ENCODE measurements at regions not wholly inside any gene's neighbourhood (a gene's known extent, or its start where the extent isn't known, plus 50 kb on each side); places are given as distances from the start of the nearest gene placed in this dataset.

GRCh38 chr1:189658381-189658780 is 819.3 kb downstream of the BRINP3 start:
- H3K36me3 ChIP-seq: no peaks in the 10 kb centered on the region
- H3K27me3 ChIP-seq: no peaks in the 10 kb centered on the region
- WGBS, 2 donors: 50 to 70% methylated on average over 3 of the region's 3 CpGs
- DNase-seq: no peak
- no peak overlapping the region for H3K4me3 ChIP-seq
- H3K9me3 ChIP-seq: no peaks in the 10 kb centered on the region
- no peaks in the 10 kb centered on the region for H3K4me1 ChIP-seq
- H3K27ac ChIP-seq: no peak overlapping the region
- intact Hi-C loops (cut with DNase I): no loop called here
- no peak for TF ChIP-seq POLR2A (IDR thresholded peaks at IDR 0.05)

- intact Hi-C loops (cut with DNase I): no loop called here
- no peak overlapping the region for H3K4me3 ChIP-seq
- no peaks in the 10 kb centered on the region for H3K27me3 ChIP-seq
- no peaks in the 10 kb centered on the region for H3K36me3 ChIP-seq
- no peak for TF ChIP-seq POLR2A (IDR thresholded peaks at IDR 0.05)
- TF ChIP-seq CTCF (IDR thresholded peaks at IDR 0.05): no peak
- no peak overlapping the region for H3K27ac ChIP-seq
- no peak for DNase-seq
- no peaks in the 10 kb centered on the region for H3K4me1 ChIP-seq
- WGBS, 2 donors: 43 to 57% methylated on average over 2 of the region's 2 CpGs
- no peaks in the 10 kb centered on the region for H3K9me3 ChIP-seq
Measured at GRCh38 chr1:189659731-189660130, 817.9 kb downstream of the BRINP3 start.

- intact Hi-C loops (cut with DNase I): no loop called here
- Histone ChIP-seq H3K9me3 (no peaks in the 10 kb centered on the region), H3K4me3 (no peak overlapping the region), H3K4me1 (no peaks in the 10 kb centered on the region), H3K27me3 (no peaks in the 10 kb centered on the region), H3K27ac (no peak overlapping the region), H3K36me3 (no peaks in the 10 kb centered on the region)
- WGBS, 2 donors: 54 to 60% methylated on average over 3 of the region's 3 CpGs
- DNase-seq: no peak
- TF ChIP-seq CTCF (IDR thresholded peaks at IDR 0.05): no peak
Measured at GRCh38 chr1:189662190-189662589, 815.5 kb downstream of the BRINP3 start.

- TF ChIP-seq POLR2A (IDR thresholded peaks at IDR 0.05): no peak
- TF ChIP-seq CTCF (IDR thresholded peaks at IDR 0.05): no peak
- 81 to 84% methylated on average over 2 of the region's 2 CpGs for WGBS, 2 donors
- Histone ChIP-seq H3K9me3 (no peaks in the 10 kb centered on the region), H3K27ac (no peak overlapping the region), H3K36me3 (no peaks in the 10 kb centered on the region), H3K4me1 (no peaks in the 10 kb centered on the region), H3K4me3 (no peak overlapping the region), H3K27me3 (no peaks in the 10 kb centered on the region)
- intact Hi-C loops (cut with DNase I): no loop called here
- no peak for DNase-seq
Measured at GRCh38 chr1:189669846-189670245, 807.8 kb downstream of the BRINP3 start.

- Histone ChIP-seq H3K9me3 (no peaks in the 10 kb centered on the region), H3K4me1 (no peaks in the 10 kb centered on the region), H3K27me3 (no peaks in the 10 kb centered on the region), H3K4me3 (no peak overlapping the region), H3K36me3 (no peaks in the 10 kb centered on the region), H3K27ac (no peak overlapping the region)
- intact Hi-C loops (cut with DNase I): no loop called here
- no peak for DNase-seq
- no peak for TF ChIP-seq POLR2A (IDR thresholded peaks at IDR 0.05)
- no peak for TF ChIP-seq CTCF (IDR thresholded peaks at IDR 0.05)
- 41 to 45% methylated on average over 2 of the region's 2 CpGs for WGBS, 2 donors
Measured at GRCh38 chr1:189673217-189673616, 804.4 kb downstream of the BRINP3 start.

GRCh38 chr1:189675712-189676244 is 801.9 kb downstream of the BRINP3 start:
- H3K27me3 ChIP-seq: no peaks in the 10 kb centered on the region
- intact Hi-C loops (cut with DNase I): no loop called here
- WGBS, 2 donors: 70 to 77% methylated on average over 6 of the region's 6 CpGs
- no peaks in the 10 kb centered on the region for H3K4me1 ChIP-seq
- no peak for TF ChIP-seq CTCF (IDR thresholded peaks at IDR 0.05)
- TF ChIP-seq POLR2A (IDR thresholded peaks at IDR 0.05): no peak
- DNase-seq: no peak
- no peak overlapping the region for H3K4me3 ChIP-seq
- H3K27ac ChIP-seq: no peak overlapping the region
- no peaks in the 10 kb centered on the region for H3K36me3 ChIP-seq
- no peaks in the 10 kb centered on the region for H3K9me3 ChIP-seq

All from esophagus squamous epithelium (tissue), 5 donors.